Muscle layer of duodenum (tissue), 2 donors: ENCODE measurements at regions not wholly inside any gene's neighbourhood (a gene's known extent, or its start where the extent isn't known, plus 50 kb on each side); places are given as distances from the start of the nearest gene placed in this dataset.
"Not testable (repeated sequence)": the region's sequence is repeated elsewhere in the genome, so short reads cannot be mapped to it uniquely, and the experiment has no call there.

Experiments
- H3K27ac ChIP-seq: one replicate; pipeline ENCODE4 v1.7.0; 2013; ENCODE audit warnings: mild to moderate bottlenecking, low read length
- H3K27me3 ChIP-seq: one replicate; pipeline ENCODE4 v1.7.0; 2013; ENCODE audit warnings: low read depth, mild to moderate bottlenecking, control low read depth, low read length
- H3K36me3 ChIP-seq, 2 donors: one replicate each; pipeline ENCODE4 v1.7.0; 2013; ENCODE audit warnings: low read length in 2 of 2, control low read depth in 1 of 2, mild to moderate bottlenecking in 1 of 2; ENCODE audit not compliant: insufficient read depth in 2 of 2, control insufficient read depth in 1 of 2
- H3K4me1 ChIP-seq, 2 donors: one replicate each; pipeline ENCODE4 v1.7.0; 2013; ENCODE audit warnings: low read length in 2 of 2, mild to moderate bottlenecking in 2 of 2, control low read depth in 1 of 2, moderate library complexity in 1 of 2; ENCODE audit not compliant: insufficient read depth in 2 of 2, control insufficient read depth in 1 of 2
- H3K4me3 ChIP-seq, 2 donors: one replicate each; pipeline ENCODE4 v1.7.0; 2013; ENCODE audit warnings: low read length in 2 of 2, low read depth in 1 of 2, mild to moderate bottlenecking in 1 of 2
- H3K9me3 ChIP-seq, 2 donors: one replicate each; pipeline ENCODE4 v1.7.0; 2013; ENCODE audit warnings: low read length in 2 of 2, control low read depth in 1 of 2, mild to moderate bottlenecking in 1 of 2; ENCODE audit not compliant: control insufficient read depth in 1 of 2
- donor health status: healthy.

GRCh38 chr14:104395276-104395675, 184.3 kb upstream of the C14orf180 start:
- Histone ChIP-seq H3K27me3 (no peaks in the 10 kb centered on the region), H3K36me3 (no peaks in the 10 kb centered on the region), H3K27ac (no peak overlapping the region), H3K4me3 (no peak overlapping the region), H3K9me3 (peaks cover 7 to 28% of the 10 kb centered on the region in 2 donors), H3K4me1 (no peaks in the 10 kb centered on the region)

- H3K9me3 ChIP-seq = peaks cover 7 to 28% of the 10 kb centered on the region in 2 donors
- H3K36me3 ChIP-seq = no peaks in the 10 kb centered on the region
- no peak overlapping the region for H3K27ac ChIP-seq
- H3K27me3 ChIP-seq = no peaks in the 10 kb centered on the region
- H3K4me1 ChIP-seq = no peaks in the 10 kb centered on the region
- no peak overlapping the region for H3K4me3 ChIP-seq
These were observed 183.5 kb upstream of the C14orf180 start for GRCh38 chr14:104395941-104396681.

GRCh38 chr14:104396682-104397470, 182.7 kb upstream of the C14orf180 start:
- no peaks in the 10 kb centered on the region for H3K36me3 ChIP-seq
- no peak overlapping the region for H3K4me3 ChIP-seq
- H3K27ac ChIP-seq = no peak overlapping the region
- H3K27me3 ChIP-seq = no peaks in the 10 kb centered on the region
- H3K9me3 ChIP-seq = peaks cover 7 to 28% of the 10 kb centered on the region in 2 donors
- H3K4me1 ChIP-seq = no peaks in the 10 kb centered on the region

GRCh38 chr14:104397956-104398355, 181.6 kb upstream of the C14orf180 start:
- no peak overlapping the region for H3K4me3 ChIP-seq

GRCh38 chr14:104398656-104399055, 180.9 kb upstream of the C14orf180 start:
- no peak overlapping the region for H3K4me3 ChIP-seq
- no peaks in the 10 kb centered on the region for H3K27me3 ChIP-seq
- no peaks in the 10 kb centered on the region for H3K4me1 ChIP-seq
- peaks cover 7 to 28% of the 10 kb centered on the region in 2 donors for H3K9me3 ChIP-seq
- no peak overlapping the region for H3K27ac ChIP-seq
- no peaks in the 10 kb centered on the region for H3K36me3 ChIP-seq

More at GRCh38 chr14:104397956-104398355, 181.6 kb upstream of the C14orf180 start:
- Histone ChIP-seq H3K27ac (no peak overlapping the region), H3K36me3 (no peaks in the 10 kb centered on the region), H3K4me1 (no peaks in the 10 kb centered on the region), H3K27me3 (no peaks in the 10 kb centered on the region), H3K9me3 (peaks cover 7 to 28% of the 10 kb centered on the region in 2 donors)

- Histone ChIP-seq H3K4me1 (no peaks in the 10 kb centered on the region), H3K27me3 (no peaks in the 10 kb centered on the region), H3K4me3 (no peak overlapping the region), H3K27ac (no peak overlapping the region), H3K9me3 (peaks cover 7 to 28% of the 10 kb centered on the region in 2 donors), H3K36me3 (no peaks in the 10 kb centered on the region)
These were observed 180.0 kb upstream of the C14orf180 start for GRCh38 chr14:104399432-104400155.

- Histone ChIP-seq H3K27me3 (no peaks in the 10 kb centered on the region), H3K36me3 (no peaks in the 10 kb centered on the region), H3K4me1 (no peaks in the 10 kb centered on the region)
These were observed 179.2 kb upstream of the C14orf180 start for GRCh38 chr14:104400355-104400754.

GRCh38 chr14:104401785-104402184, 177.8 kb upstream of the C14orf180 start:
- H3K4me3 ChIP-seq = no peak overlapping the region
- no peak overlapping the region for H3K27ac ChIP-seq
- H3K4me1 ChIP-seq = no peaks in the 10 kb centered on the region
- peaks cover 7 to 26% of the 10 kb centered on the region in 2 donors for H3K9me3 ChIP-seq
- H3K36me3 ChIP-seq = no peaks in the 10 kb centered on the region
- no peaks in the 10 kb centered on the region for H3K27me3 ChIP-seq

More at GRCh38 chr14:104400355-104400754, 179.2 kb upstream of the C14orf180 start:
- Histone ChIP-seq H3K4me3 (no peak overlapping the region), H3K9me3 (peaks cover 7 to 28% of the 10 kb centered on the region in 2 donors), H3K27ac (no peak overlapping the region)

- not testable (repeated sequence) for H3K36me3 ChIP-seq, H3K27me3 ChIP-seq, H3K27ac ChIP-seq, H3K4me1 ChIP-seq, H3K4me3 ChIP-seq
- peaks cover 7 to 21% of the 10 kb centered on the region in 2 donors for H3K9me3 ChIP-seq
These were observed 177.3 kb upstream of the C14orf180 start for GRCh38 chr14:104402303-104402702.

GRCh38 chr14:104403421-104404220, 175.9 kb upstream of the C14orf180 start:
- Histone ChIP-seq H3K4me3 (no peak overlapping the region), H3K36me3 (no peaks in the 10 kb centered on the region), H3K9me3 (peaks cover 0 to 13% of the 10 kb centered on the region in 2 donors), H3K27me3 (no peaks in the 10 kb centered on the region), H3K27ac (no peak overlapping the region), H3K4me1 (no peaks in the 10 kb centered on the region)
